ENCODE measurements at regions not wholly inside any gene's neighbourhood (a gene's known extent, or its start where the extent isn't known, plus 50 kb on each side); places are given as distances from the start of the nearest gene placed in this dataset.

DNA sequence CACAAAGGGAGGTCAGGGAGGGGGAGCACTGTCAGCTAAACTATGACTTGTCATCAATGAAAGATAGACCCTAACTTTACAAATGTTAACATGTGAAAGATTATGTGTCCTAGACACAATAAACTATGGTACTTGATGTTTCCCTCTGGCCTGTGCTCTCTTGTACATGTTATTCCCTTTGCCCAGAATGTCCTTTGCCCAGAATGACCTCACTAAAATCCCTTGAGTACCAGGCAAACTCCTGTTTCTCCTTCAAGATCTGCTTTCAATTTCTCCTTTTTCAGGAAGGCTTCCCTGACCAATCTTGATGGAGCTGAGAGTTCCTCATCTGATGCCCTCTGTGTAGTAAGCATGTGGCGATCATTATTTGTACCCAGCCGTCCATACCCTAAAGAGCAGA, 143.1 kb downstream of the ZNF365 start:
- TF ChIP-seq, protein P1, sequence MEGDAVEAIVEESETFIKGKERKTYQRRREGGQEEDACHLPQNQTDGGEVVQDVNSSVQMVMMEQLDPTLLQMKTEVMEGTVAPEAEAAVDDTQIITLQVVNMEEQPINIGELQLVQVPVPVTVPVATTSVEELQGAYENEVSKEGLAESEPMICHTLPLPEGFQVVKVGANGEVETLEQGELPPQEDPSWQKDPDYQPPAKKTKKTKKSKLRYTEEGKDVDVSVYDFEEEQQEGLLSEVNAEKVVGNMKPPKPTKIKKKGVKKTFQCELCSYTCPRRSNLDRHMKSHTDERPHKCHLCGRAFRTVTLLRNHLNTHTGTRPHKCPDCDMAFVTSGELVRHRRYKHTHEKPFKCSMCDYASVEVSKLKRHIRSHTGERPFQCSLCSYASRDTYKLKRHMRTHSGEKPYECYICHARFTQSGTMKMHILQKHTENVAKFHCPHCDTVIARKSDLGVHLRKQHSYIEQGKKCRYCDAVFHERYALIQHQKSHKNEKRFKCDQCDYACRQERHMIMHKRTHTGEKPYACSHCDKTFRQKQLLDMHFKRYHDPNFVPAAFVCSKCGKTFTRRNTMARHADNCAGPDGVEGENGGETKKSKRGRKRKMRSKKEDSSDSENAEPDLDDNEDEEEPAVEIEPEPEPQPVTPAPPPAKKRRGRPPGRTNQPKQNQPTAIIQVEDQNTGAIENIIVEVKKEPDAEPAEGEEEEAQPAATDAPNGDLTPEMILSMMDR (IDR thresholded peaks at IDR 0.05), result no peak
- no peak for TF ChIP-seq POLR2AphosphoS5 (IDR thresholded peaks at IDR 0.05)

All from breast epithelium (tissue), 3 donors.